M059J (cell line): ENCODE measurements at regions not wholly inside any gene's neighbourhood (a gene's known extent, or its start where the extent isn't known, plus 50 kb on each side); places are given as distances from the start of the nearest gene placed in this dataset.
"Not testable (repeated sequence)": the region's sequence is repeated elsewhere in the genome, so short reads cannot be mapped to it uniquely, and the experiment has no call there.

Experiments used
- DNase-seq: peaks from one replicate; pipeline ENCODE4 v3.0.0-alpha.2; 2012; ENCODE audit warnings: low read depth

GRCh38 chr1:143778178-143778577 is 193.6 kb downstream of the FAM72C start:
- DNase-seq: not testable (repeated sequence)

DNA sequence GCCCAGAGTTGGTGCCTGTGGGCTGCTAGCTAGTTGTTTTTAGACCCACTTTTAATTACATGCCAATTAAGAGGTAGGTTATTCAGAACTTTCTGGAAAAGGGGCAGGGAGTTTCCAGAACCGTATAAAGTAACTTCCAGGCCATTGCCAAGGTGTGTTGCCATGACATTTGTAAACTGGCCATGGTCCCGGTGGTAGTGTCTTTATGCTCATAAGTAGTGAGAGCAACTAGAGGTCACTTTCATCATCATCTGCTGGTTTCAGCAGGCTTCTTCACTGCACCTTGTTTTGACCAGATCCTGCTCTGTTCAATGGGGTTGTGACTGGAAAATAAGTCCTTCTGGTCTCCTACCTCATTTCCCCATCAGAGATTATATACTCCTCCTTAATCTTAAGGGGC is 207.0 kb downstream of the FAM72C start:
- DNase-seq: not testable (repeated sequence)

DNA sequence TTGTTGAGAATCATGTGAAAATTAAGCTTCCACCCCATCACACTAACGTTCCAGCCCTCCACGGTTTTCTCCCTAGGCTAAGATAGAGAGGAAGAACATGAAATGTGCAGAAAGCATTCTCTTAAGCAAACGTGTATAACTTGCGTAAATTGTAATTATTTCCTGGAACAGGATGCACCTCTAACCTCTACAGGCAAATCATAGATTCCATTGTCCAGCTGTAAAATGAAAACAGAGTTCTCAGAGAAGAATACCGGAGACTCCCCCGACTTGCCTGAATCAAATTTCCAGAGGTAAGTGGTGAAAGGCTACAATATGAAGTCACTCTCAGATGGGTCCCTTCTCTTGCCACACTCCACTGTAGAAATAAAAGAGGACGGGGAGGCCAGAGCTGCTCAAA is 211.4 kb downstream of the FAM72C start:
- not testable (repeated sequence) for DNase-seq

- DNase-seq: not testable (repeated sequence)
These were observed 215.8 kb downstream of the FAM72C start for GRCh38 chr1:143755961-143756360.

DNA sequence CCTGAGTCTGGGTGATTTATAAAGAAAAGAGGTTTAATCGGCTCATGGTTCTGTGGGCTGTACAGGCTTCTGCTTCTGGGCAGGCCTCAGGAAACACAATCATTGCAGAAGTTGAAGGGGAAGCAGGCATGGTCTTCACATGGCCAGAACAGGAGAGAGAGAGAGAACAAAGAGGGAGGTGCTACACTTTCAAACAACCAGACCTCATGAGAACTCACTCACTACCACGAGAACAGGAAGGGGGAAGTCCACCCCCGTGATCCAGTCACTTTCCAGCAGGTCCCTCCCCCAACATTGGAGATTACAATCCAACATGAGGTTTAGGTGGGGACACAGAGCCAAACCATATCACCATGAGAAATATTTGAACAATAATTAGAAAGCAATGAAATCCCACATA is 222.9 kb downstream of the FAM72C start:
- no peak for DNase-seq

DNA sequence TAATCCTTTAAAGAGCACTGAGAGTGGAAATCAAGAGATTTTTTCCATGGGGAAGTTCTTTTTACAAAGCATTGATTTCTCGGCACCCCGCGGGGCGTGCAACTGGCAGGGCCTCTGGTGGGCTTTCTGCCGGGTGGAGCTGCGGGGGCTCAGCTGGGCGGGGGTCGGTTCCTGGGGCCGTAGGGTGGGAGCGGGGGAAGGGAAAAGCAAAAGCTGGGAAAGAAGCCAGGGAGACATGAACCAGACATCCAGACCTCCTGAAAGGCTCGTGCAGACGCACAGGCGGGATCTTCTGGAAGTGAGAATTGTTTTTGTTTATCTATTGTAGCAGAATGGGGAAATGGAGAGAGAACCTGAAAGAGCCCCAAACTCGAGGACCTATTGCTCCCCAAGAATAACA is 235.2 kb downstream of the FAM72C start:
- no peak for DNase-seq

DNA sequence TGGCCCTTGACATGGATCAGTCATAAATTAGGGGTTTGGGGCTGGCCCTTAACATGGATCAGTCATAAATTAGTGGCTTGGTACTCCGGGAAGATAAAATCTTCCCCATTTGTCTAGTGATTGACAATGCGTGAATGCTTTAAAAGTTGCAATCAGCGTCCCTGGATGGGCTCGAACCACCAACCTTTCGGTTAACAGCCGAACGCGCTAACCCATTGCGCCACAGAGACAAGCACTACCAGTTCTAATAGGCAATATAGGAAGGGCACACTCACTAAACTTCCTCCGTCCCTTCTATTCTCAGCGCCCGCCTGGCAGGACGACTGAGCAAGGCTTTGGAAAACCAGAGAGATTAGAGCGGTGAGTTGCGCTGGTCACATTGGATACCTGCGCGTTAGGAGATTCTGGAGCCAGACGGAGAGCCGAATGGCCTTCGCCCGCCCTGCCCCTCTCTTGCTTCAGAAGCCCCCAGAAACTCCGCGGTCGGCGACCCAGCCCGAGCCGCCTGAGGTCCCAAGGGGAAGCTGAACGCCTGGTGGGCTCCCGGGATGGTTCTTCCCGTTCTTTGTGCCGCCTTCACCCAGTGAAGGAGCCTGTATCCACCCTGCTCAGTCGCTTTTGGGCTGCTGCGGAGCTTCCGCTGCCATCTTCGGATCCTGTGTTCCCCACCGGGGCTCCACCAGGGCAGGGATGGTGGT is 235.9 kb downstream of the FAM72C start:
- peak; percentile 36 for DNase-seq

- DNase-seq: not testable (repeated sequence)
These were observed 237.5 kb downstream of the FAM72C start for GRCh38 chr1:143734261-143734660.

DNA sequence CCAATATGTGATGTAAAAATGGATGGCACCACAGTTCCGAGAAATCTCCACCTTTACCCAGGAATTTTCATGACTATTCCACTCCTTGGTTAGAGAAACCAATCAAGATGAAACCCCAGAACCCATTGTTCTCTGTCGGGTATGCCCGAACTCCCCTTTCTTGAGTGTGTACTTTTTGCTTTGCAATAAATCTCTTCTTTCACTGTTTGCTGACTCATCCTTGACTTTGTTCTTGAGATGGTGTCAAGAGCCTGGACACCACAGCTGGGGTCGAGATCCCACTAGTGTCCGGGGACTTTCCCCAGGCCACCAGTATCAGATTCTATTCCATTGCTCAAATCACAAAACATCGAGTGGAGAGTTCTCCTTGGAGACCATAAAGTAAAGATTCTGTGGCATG is 240.9 kb downstream of the FAM72C start:
- DNase-seq: not testable (repeated sequence)

DNA sequence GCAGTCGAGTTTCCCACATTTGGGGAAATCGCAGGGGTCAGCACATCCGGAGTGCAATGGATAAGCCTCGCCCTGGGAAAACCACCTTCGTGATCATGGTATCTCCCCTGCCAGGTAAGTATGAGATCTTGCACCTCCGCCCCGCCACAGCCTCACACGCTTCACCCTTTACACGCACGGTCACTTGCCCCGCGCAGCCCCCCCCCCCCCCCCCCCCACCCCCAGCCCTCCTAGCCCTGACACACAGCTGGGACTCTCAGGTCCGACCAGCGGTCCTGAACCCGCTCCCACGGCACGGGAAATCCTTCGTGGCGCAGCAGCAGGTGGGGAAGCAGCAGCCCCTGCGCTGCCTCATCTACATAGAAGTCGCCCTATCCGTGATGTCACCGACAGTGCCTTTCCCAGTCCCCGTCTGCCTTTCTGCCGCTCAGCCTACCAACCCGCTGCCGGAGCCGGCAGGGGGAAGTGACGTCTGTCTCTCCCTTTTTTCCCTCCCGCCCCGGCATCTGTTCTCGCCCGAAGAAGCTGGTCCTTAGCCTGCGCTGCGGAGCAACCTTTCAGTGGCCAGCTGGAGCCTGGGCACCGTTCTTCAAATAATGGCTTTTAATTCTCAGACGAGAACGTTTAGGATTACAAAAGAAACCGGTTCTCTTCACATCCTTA is 242.2 kb downstream of the FAM72C start:
- DNase-seq: peak; percentile 9

DNA sequence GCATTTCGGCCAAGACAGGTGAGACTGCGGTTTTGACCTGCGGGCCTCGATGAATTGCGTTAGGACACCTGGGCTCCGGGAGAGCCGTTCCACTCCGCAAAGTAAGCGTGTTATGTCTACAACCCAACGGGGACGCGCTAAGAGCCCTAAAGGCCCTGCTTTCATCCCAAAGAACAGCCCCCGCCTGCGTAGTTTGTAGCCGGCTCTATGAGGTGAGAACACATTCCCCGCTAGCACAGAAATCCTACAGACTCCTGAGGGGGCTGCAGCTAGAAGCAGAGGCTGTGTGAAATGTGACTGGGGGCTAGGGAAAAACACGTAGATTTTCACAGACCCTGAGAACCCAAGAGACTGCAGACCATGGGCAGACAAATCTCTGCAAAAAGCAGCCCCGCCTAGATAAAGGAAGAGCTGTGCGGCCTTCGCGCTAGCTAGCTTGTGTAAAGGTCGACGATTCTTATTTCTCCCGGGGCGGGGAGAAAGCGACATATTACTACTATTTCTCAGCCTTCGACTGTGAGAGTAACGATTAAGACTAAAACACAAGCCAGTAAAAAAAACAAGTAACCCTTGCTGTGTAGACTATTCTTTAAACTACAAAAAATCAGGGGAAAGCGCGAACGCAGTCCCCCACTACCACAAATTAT is 242.9 kb downstream of the FAM72C start:
- DNase-seq: not testable (repeated sequence)

DNA sequence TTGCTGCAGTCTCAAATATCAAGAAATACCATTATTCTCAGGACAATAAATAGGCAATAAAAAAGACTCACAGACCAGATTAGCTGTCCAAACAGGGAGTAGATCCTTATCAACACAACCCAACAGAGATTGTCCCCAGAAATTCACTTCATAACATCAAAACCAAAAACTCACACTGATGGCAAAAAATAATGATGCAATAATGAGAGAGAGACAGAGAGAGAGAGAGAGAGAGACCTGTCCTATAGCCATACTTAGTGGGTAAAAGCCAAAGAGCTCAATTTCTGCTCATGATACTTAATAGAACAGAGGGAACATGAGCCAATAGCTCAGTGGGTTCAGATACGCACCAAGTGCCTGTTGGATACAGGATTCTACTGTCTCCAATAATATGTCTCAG is 244.5 kb downstream of the FAM72C start:
- DNase-seq: no peak

GRCh38 chr1:143721024-143721373 is 250.8 kb downstream of the FAM72C start:
- no peak for DNase-seq

GRCh38 chr1:143720087-143721023 is 251.4 kb downstream of the FAM72C start:
- DNase-seq: peak; percentile 64

- no peak for DNase-seq
These were observed 253.3 kb downstream of the FAM72C start for GRCh38 chr1:143718524-143718923.

GRCh38 chr1:143718021-143718420 is 253.8 kb downstream of the FAM72C start:
- no peak for DNase-seq

GRCh38 chr1:143717434-143717833 is 254.4 kb downstream of the FAM72C start:
- no peak for DNase-seq

GRCh38 chr1:143714913-143715312 is 256.9 kb downstream of the FAM72C start:
- not testable (repeated sequence) for DNase-seq

DNA sequence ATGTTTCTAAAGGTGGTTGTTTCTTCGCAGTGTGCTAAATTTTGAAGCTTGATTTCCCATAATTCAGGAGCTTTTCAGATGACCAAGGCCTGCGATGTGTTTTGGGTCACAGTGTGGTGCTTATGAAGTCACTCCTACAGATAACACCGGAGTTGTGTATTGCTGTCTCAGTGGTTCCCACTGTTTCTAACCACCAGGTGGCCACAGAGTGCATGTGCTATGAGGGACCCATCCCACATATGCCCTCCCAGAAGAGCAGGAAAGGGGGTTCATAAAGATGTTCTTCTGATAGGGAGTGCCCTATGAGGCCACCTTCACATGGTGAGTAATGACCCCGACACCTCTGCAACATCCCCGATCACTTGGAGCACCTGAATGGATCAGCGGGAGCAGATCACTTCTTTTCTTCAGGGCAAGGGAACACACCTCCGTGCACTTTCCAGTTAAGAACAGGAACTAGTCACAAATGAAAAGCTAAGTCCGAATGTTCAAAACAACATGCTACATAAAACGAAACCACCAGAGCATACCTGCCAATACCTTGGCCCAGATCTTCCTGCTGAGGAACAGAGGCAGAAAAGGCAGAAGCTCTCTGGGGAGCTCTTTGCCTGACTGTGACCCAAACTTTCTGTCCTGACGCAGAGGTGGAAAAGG is 262.1 kb downstream of the FAM72C start:
- DNase-seq: peak; percentile 9

DNA sequence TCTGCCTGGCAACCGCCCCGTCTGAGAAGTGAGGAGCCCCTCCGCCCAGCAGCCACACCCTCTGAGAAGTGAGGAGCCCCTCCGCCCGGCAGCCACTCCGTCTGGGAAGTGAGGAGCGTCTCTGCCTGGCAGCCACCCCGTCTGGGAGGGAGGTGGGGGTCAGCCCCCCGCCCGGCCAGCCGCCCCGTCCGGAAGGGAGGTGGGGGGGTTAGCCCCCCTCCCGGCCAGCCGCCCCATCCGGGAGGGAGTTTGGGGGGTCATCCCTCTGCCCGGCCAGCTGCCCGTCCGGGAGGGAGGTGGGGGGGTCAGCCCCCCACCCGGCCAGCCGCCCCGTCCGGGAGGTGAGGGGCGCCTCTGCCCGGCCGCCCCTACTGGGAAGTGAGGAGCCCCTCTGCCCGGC is 269.0 kb downstream of the FAM72C start:
- not testable (repeated sequence) for DNase-seq

GRCh38 chr1:143699731-143700130 is 272.1 kb downstream of the FAM72C start:
- DNase-seq: no peak
